UCSD-AML1 (cell line): ENCODE measurements at regions not wholly inside any gene's neighbourhood (a gene's known extent, or its start where the extent isn't known, plus 50 kb on each side); places are given as distances from the start of the nearest gene placed in this dataset.

Source experiments
- DNase-seq: peaks from one replicate; lab custom pipeline; 2025; ENCODE audit not compliant: unreplicated experiment; lab: John Stamatoyannopoulos, UW

DNA sequence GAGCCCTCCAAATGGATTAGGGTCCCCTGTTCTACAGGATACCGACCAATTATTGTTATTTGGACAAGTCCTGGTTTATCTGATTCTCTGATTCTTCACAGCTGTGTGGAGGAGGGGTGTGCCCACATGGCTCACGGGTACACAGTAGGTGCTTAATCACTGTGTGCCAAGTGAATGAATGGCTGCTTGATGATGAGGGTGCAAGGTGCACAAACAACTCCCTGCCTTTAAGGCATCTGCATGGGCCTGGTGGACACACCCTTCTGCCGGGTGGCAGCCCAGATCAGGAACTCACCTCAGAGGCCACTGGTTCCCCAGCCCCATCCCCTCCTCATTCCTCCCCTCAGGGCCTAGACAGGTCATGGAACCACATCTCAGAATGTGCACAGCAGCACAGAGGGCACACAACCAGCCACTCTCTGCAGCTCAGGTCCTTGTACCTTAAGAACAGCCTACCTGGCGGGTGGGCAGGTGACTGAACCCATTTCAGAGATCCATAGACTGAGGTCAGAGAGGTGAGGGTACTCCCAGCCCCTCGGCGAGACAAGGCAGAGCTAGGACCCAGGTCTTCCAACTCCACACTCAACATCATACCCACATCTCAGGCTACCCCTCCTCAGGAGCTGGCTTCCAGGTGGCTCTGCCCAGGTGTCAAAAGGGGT, 50.3 kb downstream of the SHANK2 start:
- no peak for DNase-seq

DNA sequence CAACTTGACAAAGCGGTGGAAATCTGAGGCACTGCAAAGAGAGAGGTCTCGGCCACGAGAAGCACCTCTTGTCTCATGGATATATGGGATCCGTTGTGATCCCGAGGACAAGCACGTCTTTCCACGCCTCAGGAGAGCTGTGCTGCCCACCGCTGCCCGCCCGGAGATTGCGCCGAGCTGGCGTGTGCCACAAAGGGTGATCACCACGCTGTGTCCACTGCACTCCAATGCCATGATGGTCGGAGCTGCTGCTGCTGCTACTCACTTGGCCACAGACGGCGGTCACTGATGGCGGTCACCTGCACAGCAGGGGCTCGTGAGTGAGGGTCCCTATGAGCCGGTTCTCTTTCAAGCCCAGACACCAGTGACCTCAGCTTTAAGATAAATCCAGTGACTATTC, 51.1 kb downstream of the SHANK2 start:
- no peak for DNase-seq

DNA sequence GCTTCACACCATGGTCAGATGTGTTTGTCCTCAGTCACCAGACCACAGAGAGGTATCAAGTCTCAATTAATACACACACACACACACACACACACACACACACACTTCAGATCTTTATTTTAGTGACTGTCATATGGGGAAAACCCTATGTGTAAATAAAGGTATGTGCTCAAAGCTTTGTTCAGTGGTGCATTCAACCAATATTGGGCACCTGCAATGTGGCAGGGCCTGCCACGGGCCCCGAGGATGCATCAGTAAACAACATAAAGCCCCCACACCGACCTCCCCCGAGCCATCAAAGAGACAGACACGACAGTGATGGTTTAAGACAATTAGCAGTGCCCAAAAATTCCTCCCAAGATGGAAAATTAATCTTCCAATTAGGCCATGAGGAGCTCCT, 51.6 kb downstream of the SHANK2 start:
- DNase-seq, result no peak

DNA sequence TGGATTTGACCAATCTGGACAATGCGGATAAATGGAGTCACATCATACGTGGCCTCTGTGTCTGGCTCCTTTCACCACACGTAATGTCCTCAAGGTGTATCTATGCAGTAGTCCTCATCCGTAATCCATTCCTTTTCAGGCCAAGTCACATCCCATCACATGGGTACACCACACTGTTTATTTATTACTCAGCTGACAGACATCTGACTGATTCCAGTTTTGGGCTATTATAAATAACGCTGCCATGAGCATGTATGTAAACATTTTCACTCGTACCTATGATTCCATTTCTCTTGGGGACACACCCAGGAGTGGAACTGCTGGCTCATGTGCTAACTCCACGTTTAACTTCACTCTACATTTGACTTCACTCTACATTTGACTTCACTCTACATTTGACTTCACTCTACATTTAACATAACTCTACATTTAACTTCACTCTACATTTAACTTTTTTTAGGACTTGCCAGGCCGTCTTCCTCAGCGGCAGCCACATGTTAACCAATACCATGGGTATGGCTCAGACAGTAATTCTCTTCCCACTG, 52.1 kb downstream of the SHANK2 start:
- no peak for DNase-seq

DNA sequence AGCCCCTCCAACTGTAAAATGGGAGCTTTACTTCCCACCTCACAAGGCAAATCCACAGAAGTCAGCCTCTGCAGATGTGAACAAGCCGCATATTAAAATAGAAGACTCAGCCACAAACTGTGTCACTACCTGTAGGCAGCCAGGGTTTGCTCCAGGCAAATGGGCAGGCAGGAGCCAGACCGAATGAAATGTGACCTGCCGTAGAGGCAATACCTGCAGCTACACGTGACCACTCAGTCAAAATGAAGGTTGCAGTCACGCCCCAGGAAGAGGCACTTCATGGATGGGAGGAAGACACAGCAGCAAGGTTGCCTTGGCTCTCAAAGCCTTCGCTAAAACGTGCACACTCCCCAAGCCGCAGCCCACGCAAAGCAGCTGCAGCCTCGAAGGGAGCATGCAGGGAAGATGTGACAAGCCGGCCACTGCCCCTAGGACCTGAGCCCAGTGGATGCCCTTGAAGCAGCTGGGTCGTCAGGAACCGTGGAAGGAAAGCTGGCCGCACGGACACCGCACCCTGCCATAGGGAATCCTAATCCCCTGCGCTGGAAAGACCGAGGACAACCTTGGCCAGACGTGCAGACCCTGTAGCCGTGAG, 53.1 kb downstream of the SHANK2 start:
- no peak for DNase-seq

DNA sequence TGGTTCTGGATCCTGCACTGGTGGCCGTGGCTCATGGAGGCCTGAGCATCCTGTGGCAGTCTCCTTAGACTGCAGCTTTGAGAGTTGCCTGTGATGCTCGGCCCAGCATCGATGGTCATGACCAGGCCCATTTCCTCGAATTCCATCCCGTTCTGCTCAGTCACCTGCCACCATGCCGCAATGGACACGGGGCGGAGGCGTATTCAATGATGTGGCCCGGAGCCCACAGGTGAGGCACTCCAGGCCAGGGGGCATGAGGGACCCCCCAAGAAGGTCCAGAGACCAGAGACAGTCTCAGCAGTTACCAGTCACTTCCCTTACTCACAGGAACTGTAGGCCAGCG, 53.6 kb downstream of the SHANK2 start:
- DNase-seq, result no peak

DNA sequence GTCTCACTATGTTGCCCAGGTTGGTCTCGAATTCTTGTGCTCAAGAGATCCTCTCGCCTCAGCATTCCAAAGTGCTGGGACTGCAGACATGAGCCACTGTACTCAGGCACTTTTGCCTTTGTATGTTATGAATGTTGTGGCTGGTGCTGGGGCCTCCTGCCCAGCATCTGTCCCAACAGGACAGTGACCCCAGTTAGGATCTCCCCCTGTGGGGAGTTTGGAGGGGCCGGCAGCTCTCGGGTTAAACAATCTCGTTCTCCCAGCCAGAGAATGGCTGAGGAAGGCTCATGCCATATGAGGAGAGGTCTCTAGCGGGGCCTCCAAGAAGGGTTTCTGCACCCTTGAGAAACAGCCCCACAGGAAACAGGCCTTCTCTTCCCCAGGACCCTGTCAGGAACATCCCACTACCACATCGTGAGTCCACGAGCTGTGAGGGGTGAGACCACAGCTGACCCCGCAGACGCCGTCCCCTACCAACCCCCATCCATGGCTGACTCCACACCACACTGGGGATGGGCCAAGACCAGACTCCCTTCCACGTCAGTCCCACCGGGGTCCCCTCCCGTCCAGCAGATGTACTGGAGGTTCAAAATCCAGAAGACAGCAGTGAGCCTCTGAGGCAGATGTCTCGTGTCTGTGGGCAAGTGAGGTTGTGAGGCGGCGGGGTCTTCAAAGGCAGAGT, 54.1 kb downstream of the SHANK2 start:
- no peak for DNase-seq

DNA sequence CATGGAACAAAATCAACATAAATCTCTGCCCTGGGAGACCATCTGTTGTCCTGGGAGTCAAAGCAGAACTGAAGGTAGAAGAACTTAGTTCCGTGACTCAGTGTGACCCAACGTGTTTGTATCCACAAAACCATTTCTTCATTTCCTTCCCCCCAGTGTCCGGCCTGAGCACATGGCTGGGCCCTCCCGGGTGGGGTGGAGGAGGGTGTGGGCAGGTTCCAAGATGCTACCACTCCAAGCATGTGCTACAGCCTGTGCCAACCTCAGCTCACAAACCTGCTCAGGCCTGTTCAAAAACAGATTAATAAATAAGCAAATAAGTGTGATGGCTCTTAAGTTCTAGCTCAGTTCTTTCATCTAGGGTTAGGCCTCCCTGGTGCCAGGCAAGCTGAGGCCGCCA, 55.3 kb downstream of the SHANK2 start:
- DNase-seq, result no peak

DNA sequence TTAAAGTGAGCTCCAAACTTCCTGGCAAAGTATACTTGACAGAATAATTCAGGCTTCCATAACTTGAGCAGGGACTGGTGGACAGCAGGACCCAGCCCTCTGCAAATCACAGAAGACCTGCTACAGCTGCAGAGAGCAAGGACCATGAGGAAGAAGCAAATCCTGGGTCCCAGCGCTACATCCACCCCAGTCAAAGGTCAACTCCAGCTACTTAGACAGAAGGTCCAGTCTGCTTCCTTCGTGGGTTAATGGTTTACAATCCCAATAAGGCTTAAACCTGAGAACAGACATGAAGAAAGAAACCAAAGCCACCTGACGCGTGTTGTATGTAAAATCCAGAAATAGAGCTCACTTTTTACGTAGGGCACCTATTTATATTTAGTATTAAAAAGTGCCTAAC, 57.7 kb downstream of the SHANK2 start:
- DNase-seq, result no peak

DNA sequence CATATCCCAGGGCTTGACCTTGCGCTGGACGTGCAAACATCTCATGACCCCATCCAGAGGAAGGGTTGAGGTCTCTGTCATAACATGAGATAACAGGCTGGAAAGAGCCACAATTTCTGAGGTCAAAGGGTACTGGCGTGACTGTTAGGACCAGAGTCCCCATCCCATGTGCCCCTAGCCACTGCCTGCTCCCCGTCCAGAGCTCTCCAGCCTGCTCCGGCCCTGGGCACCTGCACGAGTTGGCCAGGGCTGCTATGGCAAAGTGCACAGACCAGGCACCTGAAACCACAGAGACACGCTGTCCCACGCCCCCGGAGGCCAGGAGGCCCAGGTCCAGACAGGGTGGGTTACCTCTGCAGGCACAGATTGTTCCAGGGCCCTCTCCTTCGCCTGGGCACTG, 58.9 kb downstream of the SHANK2 start:
- DNase-seq, result no peak

DNA sequence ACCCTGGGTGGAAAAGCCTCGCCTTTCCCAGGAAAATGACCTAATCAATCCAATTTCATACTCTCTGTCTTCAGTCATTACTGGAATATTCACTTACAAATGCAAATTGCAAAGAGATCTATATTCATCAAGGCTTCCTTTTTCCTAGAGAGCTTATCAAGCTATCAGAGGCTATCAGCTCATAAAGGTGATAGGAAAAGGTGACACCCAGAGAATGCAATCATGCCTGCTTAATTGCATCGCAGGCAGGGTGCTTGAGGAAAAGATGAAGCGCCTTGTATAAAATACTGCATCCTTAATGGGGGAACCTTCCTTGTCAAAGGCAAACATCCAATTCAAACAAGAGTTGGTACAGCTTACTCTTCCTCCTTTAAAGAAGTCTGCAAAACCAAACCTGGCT, 59.7 kb downstream of the SHANK2 start:
- no peak for DNase-seq

DNA sequence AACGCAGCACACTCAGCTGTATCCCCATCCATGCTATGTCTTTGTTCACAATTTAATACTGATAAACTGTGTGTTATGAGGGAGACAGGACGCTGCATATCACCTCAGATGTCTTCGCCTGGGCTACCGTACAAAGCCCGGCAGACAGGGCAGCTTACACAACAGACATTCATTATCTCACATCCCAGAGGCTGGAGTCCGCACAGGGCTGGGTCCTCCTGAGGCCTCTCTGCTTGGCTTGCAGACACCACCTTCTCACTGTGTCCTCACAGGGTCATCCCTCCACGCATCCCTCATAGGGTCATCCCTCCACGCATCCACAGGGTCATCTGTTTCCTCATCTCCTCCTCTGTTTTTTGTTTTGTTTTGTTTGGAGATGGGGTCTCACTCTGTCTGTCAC, 61.2 kb downstream of the SHANK2 start:
- no peak for DNase-seq

DNA sequence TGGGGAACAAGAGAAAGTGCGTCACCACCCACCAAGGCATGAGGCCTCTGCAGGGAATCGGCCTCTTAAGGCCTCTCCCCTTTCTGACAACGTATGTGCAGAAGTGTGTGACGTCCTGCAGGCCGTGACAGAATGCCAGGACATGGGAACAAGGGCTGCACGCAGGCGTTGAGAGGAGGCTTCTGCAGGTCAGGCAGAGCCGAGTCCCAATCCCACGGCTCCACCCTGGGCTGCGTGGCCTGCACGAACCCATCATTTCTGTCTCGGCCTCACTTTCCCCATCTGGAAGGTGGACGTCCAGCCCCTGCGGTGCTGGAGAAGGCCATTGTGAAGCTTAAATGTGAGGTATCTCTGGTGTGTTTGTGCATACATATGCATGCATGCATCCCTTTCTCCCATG, 61.8 kb downstream of the SHANK2 start:
- no peak for DNase-seq

DNA sequence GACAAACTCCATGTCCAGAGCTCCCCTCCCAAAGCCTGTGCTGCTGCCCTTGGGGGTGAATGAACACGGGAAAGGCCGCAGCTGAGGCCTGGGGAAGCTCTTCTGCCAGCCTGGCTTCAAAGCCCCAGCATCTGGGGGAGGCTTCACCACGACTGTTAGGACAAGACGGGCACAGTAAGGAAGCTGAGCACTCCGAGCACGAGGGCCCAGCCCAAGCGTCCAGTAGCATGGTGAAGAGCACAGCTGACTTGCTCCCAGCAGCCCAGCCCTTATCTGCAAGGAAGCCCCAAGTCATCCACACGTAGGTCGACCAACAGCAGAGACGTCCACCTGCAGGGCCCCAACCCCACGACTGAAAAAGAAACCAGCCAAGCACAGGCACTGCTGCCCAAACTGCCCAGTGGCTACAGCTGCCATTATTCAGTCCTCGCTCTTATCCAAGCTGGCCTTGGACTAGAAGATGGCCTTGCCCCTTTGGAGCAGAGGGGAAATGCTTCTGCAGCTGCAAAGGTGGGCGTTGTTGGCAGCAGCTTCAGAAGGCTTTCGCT, 62.5 kb downstream of the SHANK2 start:
- no peak for DNase-seq

DNA sequence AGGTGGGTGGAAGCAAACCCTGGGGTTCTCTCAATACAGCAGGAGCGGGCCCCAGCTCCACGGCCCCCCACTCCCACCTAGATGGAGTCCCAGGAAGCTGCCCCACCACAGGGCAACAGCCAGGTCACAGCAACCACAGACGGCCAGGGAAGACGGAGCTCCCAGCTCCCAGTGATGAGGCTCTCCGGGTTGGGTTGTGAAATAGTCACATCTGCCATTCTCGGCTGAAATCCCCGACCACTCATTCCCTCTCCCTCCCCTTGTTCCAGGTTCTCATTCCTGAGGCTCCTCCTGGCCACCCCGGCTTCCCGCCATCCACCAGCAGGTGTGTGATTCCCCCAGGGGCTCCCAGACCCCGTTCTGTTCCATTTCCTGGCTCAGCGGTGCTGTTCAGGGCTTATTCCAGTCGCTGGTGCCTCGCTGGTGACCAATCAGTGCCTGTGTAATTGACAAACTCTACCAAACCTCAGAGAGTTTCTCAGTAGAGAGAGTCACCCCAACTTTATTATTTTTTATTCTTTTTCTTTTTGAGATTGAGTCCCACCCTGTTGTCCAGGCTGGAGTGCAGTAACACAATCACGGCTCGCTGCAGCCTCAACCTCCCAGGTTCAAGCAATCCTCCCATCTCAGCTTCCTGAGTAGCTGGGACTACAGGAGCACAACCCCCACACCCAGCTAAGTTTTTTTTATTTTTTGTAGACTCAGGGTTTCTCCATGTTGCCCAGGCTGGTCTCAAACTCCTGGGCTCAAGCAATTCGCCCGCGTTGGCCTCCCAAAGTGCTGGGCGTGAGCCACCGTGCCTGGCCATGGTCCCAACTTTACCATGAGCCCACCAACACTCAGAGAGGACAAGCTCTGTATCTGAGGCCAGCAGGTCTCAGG, 63.2 kb downstream of the SHANK2 start:
- DNase-seq, result no peak

DNA sequence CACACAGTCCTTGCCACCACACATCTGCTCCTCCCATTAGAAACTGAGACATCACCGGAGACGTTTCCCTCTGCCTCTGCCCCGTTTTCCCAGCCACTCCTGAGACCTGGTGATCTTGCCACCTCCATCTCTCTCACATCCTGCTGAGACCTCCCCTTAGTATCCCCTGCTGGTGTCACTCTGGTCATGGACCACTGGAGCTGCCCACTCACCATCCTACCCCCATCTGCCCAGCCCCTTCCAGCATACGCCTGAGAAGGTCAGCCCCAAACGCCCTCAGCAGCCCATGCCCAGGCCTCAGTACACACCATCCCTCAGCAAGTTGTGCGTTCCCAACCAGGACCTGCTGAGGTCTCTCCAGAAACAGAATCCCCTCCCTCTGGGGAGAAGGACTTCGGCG, 64.3 kb downstream of the SHANK2 start:
- DNase-seq, result no peak

DNA sequence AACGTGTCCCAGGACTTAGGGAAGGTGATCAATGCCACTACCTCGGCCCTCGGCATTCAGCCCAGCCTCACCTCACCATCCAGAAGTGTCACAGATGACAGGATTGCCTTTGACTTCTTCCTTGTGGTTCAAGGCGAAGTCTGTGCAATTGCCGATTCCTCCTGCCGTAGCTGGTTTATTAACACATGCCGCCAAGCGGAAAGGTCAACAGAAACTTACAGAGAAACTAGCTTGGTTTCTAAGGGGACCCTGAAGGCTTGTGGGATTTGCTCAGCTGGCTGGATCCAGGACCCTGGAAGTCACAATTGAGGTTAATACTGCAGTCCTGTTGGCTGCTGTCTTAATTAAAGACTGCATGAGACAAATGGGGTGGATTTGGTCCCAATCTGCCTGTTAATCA, 65.6 kb downstream of the SHANK2 start:
- no peak for DNase-seq

DNA sequence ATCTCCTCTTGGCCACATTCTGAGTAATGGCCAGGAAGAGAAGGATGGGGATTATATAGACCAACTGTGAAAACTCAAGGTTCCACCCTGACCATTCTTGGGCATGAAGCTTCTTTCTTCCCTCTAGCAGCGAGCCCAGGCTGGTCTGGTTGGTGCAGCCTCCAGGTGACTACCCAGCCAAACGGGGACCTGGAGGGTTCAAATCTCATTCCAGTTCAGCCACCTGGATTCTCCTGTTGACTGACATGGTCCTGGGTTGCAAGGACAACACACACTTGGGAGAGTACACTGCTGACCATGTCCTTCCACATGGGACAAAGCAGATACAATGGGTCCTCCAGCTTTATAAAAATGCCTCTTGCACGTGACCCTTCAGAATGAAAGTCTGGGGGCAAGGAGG, 67.0 kb downstream of the SHANK2 start:
- no peak for DNase-seq

DNA sequence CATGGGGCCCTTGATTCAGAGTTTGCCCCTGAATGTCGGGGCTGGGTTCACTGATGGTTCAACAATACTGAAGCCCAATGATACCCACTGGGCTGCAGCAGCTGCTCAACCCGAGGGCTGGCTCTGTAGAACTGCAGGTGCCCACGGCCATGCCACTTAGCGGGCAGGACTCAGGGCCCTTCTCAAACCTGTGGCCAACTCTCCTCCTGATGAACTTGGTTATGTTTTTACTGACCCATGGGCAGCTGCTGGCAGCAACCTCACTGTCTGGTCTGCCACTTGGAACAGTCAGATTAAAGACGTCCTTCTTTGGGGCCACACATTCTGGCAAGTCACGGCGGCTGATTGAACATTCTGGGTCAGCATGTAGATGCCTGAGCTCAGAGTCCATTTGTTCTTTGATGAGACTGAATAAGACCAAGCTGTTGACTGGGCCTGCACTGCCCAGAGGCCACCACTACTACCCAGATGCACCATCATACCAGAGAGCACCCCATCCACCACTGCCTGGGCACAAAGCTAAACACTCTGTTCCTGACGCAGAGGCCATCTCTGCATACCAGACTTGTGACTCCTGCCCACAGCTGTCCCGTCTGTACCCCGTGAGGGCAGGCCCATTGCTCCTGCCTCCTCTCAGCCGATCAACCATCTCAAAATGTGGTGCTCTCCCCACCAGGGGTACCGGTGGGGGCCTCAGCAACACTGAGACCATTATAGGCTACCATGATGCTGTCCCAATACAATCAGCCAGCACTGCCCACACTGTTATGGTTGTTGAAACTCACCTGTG, 67.8 kb downstream of the SHANK2 start:
- DNase-seq, result no peak

DNA sequence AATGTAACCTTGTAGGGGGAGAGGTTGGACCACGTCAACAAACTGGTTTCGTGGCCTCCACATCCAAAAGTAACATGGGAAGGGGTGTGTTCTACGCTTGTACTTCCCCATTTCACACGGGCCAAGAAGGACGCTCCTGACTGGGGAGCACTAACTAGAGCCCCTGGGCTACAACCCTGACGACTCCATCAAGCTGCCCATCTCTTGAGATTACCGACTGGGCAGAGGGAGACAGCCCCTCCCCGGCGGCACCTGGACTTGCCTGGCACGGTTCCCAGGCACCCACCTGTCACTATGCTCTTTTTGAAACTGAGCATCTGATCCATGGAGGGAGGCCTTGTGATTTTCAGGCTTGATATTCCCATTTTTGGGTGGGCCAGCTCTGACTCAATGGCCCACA, 68.5 kb downstream of the SHANK2 start:
- no peak for DNase-seq
